HEK293T (cell line): ENCODE measurements at regions not wholly inside any gene's neighbourhood (a gene's known extent, or its start where the extent isn't known, plus 50 kb on each side); places are given as distances from the start of the nearest gene placed in this dataset.

Experiments
- ARNT ChIP-seq: fragments of 450-650 bp; IDR thresholded peaks from 2 replicates; pipeline ENCODE4 v1.6.1; 2017; ENCODE audit warnings: mild to moderate bottlenecking
- CTBP1 ChIP-seq: fragments of 450-650 bp; IDR thresholded peaks from 2 replicates; pipeline ENCODE4 v1.6.1; 2016; ENCODE audit warnings: borderline replicate concordance
- FOXK2 ChIP-seq: fragments of 450-650 bp; IDR thresholded peaks from 2 replicates; pipeline ENCODE4 v1.6.1; 2016; ENCODE audit warnings: mild to moderate bottlenecking
- FOXM1 ChIP-seq: fragments of 450-650 bp; IDR thresholded peaks from 2 replicates; pipeline ENCODE4 v1.6.1; 2017; ENCODE audit warnings: mild to moderate bottlenecking, borderline replicate concordance
- L3MBTL2 ChIP-seq: fragments of 450-650 bp; conservative IDR thresholded peaks from 2 replicates; pipeline ENCODE4 v1.6.1; 2016; ENCODE audit warnings: mild to moderate bottlenecking
- NFRKB ChIP-seq: fragments of 450-650 bp; IDR thresholded peaks from 2 replicates; pipeline ENCODE4 v1.6.1; 2016; ENCODE audit warnings: mild to moderate bottlenecking, moderate library complexity
- PKNOX1 ChIP-seq: fragments of 450-650 bp; IDR thresholded peaks from 2 replicates; pipeline ENCODE4 v1.6.1; 2016
- SP1 ChIP-seq: fragments of 450-650 bp; IDR thresholded peaks from 2 replicates; pipeline ENCODE4 v1.6.1; 2017
- TARDBP ChIP-seq: fragments of 450-650 bp; IDR thresholded peaks from 2 replicates; pipeline ENCODE4 v1.6.1; 2016

- TF ChIP-seq SP1 (no peak), TARDBP (no peak), FOXM1 (no peak), FOXK2 (no peak), PKNOX1 (no peak), NFRKB (no peak), ARNT (no peak), L3MBTL2 (no peak), CTBP1 (no peak)
Observed at GRCh38 chr1:184193451-184193850, 141.9 kb downstream of the TSEN15 start.
